ENCODE measurements at regions not wholly inside any gene's neighbourhood (a gene's known extent, or its start where the extent isn't known, plus 50 kb on each side); places are given as distances from the start of the nearest gene placed in this dataset.

DNA sequence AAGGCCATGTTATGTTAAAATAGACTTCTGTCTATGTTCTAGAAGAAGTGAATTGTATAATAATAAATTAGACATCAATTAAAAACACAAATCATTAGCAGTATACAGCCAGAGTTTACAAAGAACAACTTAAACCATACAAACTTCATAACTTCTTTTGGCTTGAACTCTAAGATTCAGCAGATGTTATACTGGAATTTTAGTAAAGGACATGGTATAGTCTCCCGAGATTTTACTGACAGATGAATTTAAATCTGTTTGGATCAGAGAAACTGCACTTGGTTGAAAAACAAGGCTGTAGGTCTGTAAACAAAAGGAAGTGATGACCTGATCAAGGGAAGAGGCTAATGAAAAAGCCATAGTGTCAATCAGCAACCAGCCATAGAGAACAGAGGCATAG is 132.6 kb upstream of the TBX18 start:
- TF ChIP-seq FOXK2 (IDR thresholded peaks at IDR 0.05) (no peak), BHLHE40 (IDR thresholded peaks at IDR 0.05; ENCODE audit: borderline replicate concordance) (no peak), FOXM1 (IDR thresholded peaks at IDR 0.05; ENCODE audit: borderline replicate concordance) (no peak), SP1 (IDR thresholded peaks at IDR 0.05) (no peak), NFRKB (IDR thresholded peaks at IDR 0.05) (no peak), ELF4 (IDR thresholded peaks at IDR 0.05) (no peak), FOXA1 (IDR thresholded peaks at IDR 0.05) (no peak), ARNT (IDR thresholded peaks at IDR 0.05) (no peak), ZNF384 (IDR thresholded peaks at IDR 0.05) (no peak)
- TF ChIP-seq, protein P1, sequence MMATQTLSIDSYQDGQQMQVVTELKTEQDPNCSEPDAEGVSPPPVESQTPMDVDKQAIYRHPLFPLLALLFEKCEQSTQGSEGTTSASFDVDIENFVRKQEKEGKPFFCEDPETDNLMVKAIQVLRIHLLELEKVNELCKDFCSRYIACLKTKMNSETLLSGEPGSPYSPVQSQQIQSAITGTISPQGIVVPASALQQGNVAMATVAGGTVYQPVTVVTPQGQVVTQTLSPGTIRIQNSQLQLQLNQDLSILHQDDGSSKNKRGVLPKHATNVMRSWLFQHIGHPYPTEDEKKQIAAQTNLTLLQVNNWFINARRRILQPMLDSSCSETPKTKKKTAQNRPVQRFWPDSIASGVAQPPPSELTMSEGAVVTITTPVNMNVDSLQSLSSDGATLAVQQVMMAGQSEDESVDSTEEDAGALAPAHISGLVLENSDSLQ (IDR thresholded peaks at IDR 0.05): no peak

Data from HEK293T (cell line).